GM12874 (cell line): ENCODE measurements at regions not wholly inside any gene's neighbourhood (a gene's known extent, or its start where the extent isn't known, plus 50 kb on each side); places are given as distances from the start of the nearest gene placed in this dataset.

Experiments
- CTCF ChIP-seq: IDR thresholded peaks from 2 replicates; pipeline ENCODE4 v1.5.1; 2011; ENCODE audit warnings: low read depth, mild to moderate bottlenecking, control low read depth, low read length, moderate library complexity; ENCODE audit not compliant: insufficient read depth

- no peak for TF ChIP-seq CTCF
Observed at GRCh38 chr4:118587946-118588345, 97.2 kb upstream of the METTL14 start.

GRCh38 chr4:118589471-118590055, 95.6 kb upstream of the METTL14 start:
- no peak for TF ChIP-seq CTCF
